ENCODE measurements at regions not wholly inside any gene's neighbourhood (a gene's known extent, or its start where the extent isn't known, plus 50 kb on each side); places are given as distances from the start of the nearest gene placed in this dataset.

DNA sequence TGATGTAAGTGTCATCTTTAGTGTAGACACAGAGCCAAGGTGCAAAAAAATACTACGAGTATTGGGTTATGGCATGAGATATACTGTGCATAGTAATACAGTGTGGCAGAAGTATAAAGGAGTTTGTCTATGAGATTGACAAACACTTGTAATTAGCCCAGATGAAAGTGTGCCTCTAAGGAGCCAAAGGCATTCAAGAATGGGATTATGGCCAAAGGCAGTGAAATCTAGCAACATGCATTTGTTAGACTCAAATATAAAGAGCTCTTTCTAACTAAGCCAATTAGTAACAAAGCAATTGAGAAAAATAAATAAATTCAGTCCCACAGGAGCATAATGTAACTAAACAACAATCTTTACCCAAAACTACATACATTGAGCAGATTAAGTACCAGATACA, 1761.8 kb downstream of the SUCLG1 start:
- H3K27me3 ChIP-seq (ENCODE audit: control insufficient read depth, extremely low read depth, insufficient read depth, low read length): no peaks in the 10 kb centered on the region
- no peaks in the 10 kb centered on the region for H3K9me1 ChIP-seq (ENCODE audit: control insufficient read depth, extremely low read depth, insufficient read depth, low read length)
- dilution Hi-C loops (cut with MboI; ENCODE audit: extremely low pct_ligation_motif_present, low sequenced_read_pairs): no loop called here
- no peaks in the 10 kb centered on the region for H3K36me3 ChIP-seq (ENCODE audit: control insufficient read depth in 2 of 2, extremely low read depth in 1 of 2, insufficient read depth in 2 of 2, low read length in 2 of 2)
- no peak overlapping the region for H3K4me2 ChIP-seq (ENCODE audit: control insufficient read depth, extremely low read depth, insufficient read depth, low read depth, low read length)
- no peak overlapping the region for H3K27ac ChIP-seq (ENCODE audit: control insufficient read depth, insufficient read depth, low read length)
- TF ChIP-seq, protein P1, sequence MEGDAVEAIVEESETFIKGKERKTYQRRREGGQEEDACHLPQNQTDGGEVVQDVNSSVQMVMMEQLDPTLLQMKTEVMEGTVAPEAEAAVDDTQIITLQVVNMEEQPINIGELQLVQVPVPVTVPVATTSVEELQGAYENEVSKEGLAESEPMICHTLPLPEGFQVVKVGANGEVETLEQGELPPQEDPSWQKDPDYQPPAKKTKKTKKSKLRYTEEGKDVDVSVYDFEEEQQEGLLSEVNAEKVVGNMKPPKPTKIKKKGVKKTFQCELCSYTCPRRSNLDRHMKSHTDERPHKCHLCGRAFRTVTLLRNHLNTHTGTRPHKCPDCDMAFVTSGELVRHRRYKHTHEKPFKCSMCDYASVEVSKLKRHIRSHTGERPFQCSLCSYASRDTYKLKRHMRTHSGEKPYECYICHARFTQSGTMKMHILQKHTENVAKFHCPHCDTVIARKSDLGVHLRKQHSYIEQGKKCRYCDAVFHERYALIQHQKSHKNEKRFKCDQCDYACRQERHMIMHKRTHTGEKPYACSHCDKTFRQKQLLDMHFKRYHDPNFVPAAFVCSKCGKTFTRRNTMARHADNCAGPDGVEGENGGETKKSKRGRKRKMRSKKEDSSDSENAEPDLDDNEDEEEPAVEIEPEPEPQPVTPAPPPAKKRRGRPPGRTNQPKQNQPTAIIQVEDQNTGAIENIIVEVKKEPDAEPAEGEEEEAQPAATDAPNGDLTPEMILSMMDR (optimal IDR thresholded peaks at IDR 0.05 in 1 of 3, IDR thresholded peaks at IDR 0.05 in 1 of 3, conservative IDR thresholded peaks at IDR 0.05 in 1 of 3; ENCODE audit: extremely low read depth in 1 of 3, insufficient read depth in 2 of 3, low read length in 3 of 3): no peak
- TF ChIP-seq EZH2 (IDR thresholded peaks at IDR 0.05; ENCODE audit: low read length): no peak
- no peak overlapping the region for H3K9ac ChIP-seq (ENCODE audit: control insufficient read depth, extremely low read depth, insufficient read depth, low read length)
- no peaks in the 10 kb centered on the region for H3K9me3 ChIP-seq (ENCODE audit: control insufficient read depth, low read depth, low read length)
- no peak for DNase-seq (ENCODE audit: low read depth, low spot score)
- no peaks in the 10 kb centered on the region for H3K79me2 ChIP-seq (ENCODE audit: control insufficient read depth, insufficient read depth, low read length)
- H4K20me1 ChIP-seq (ENCODE audit: control insufficient read depth, extremely low read depth, insufficient read depth, low read length): no peaks in the 10 kb centered on the region
- no peak for FAIRE-seq
- no peak overlapping the region for H2AFZ ChIP-seq (ENCODE audit: control insufficient read depth, low read length)
- H3K4me3 ChIP-seq (ENCODE audit: control insufficient read depth in 2 of 3, extremely low read depth in 1 of 3, insufficient read depth in 2 of 3, low read depth in 1 of 3, low read length in 3 of 3): no peak overlapping the region
- no peaks in the 10 kb centered on the region for H3K4me1 ChIP-seq (ENCODE audit: control insufficient read depth, extremely low read depth, insufficient read depth, low read length)

DNA sequence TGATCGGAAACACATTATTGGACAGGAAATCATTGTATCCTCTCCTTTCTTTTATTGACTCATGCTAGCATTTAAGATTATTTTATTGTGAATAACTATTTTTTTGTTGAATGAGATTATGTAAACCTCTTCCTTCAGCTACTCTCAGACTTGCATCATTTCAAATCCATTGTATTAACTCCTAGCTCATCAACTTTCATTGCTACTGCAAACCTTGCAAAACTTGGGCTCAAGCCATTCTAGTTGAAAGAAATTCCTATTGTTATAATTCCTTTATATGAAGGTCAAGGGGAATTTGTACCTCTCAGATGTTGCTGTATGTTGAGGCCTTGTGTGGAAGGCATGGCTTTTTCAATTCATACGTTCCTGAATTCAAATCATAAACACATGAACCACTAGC, 1764.6 kb downstream of the SUCLG1 start:
- Histone ChIP-seq H4K20me1 (ENCODE audit: control insufficient read depth, extremely low read depth, insufficient read depth, low read length) (no peaks in the 10 kb centered on the region), H3K9me1 (ENCODE audit: control insufficient read depth, extremely low read depth, insufficient read depth, low read length) (no peaks in the 10 kb centered on the region), H3K9me3 (ENCODE audit: control insufficient read depth, low read depth, low read length) (no peaks in the 10 kb centered on the region), H3K9ac (ENCODE audit: control insufficient read depth, extremely low read depth, insufficient read depth, low read length) (no peak overlapping the region), H3K4me1 (ENCODE audit: control insufficient read depth, extremely low read depth, insufficient read depth, low read length) (no peaks in the 10 kb centered on the region), H3K27ac (ENCODE audit: control insufficient read depth, insufficient read depth, low read length) (no peak overlapping the region), H3K36me3 (ENCODE audit: control insufficient read depth in 2 of 2, extremely low read depth in 1 of 2, insufficient read depth in 2 of 2, low read length in 2 of 2) (no peaks in the 10 kb centered on the region), H3K27me3 (ENCODE audit: control insufficient read depth, extremely low read depth, insufficient read depth, low read length) (no peaks in the 10 kb centered on the region), H3K4me2 (ENCODE audit: control insufficient read depth, extremely low read depth, insufficient read depth, low read depth, low read length) (no peak overlapping the region), H3K4me3 (ENCODE audit: control insufficient read depth in 2 of 3, extremely low read depth in 1 of 3, insufficient read depth in 2 of 3, low read depth in 1 of 3, low read length in 3 of 3) (no peak overlapping the region), H3K79me2 (ENCODE audit: control insufficient read depth, insufficient read depth, low read length) (no peaks in the 10 kb centered on the region), H2AFZ (ENCODE audit: control insufficient read depth, low read length) (no peak overlapping the region)
- dilution Hi-C loops (cut with MboI; ENCODE audit: extremely low pct_ligation_motif_present, low sequenced_read_pairs): no loop called here
- TF ChIP-seq, protein P1 (optimal IDR thresholded peaks at IDR 0.05 in 1 of 3, IDR thresholded peaks at IDR 0.05 in 1 of 3, conservative IDR thresholded peaks at IDR 0.05 in 1 of 3; ENCODE audit: extremely low read depth in 1 of 3, insufficient read depth in 2 of 3, low read length in 3 of 3): no peak
- no peak for TF ChIP-seq EZH2 (IDR thresholded peaks at IDR 0.05; ENCODE audit: low read length)
- FAIRE-seq: no peak
- DNase-seq (ENCODE audit: low read depth, low spot score): no peak
